Thoracic aorta (tissue), 2 donors: ENCODE measurements at regions not wholly inside any gene's neighbourhood (a gene's known extent, or its start where the extent isn't known, plus 50 kb on each side); places are given as distances from the start of the nearest gene placed in this dataset.

ENCODE experiments used
- ATAC-seq: fragments of 150-250 bp; one replicate; pipeline ENCODE4 v1.8.0; 2017; ENCODE audit warnings: low read depth; ENCODE audit not compliant: insufficient number of reproducible peaks, low FRiP score
- DNase-seq: peaks from one replicate; pipeline ENCODE4 v3.0.0-alpha.2; 2020; ENCODE audit warnings: low spot score
- H3K27ac ChIP-seq, 2 donors: fragments of 200-600 bp; sonication (generic); 1 replicate in 1 of 2; 2 replicates in 1 of 2; pipeline ENCODE4 v1.5.1; 2016; ENCODE audit warnings: mild to moderate bottlenecking in 2 of 2, moderate library complexity in 2 of 2
- H3K27me3 ChIP-seq: fragments of 200-600 bp; sonication (generic); replicated peaks from 2 replicates; pipeline ENCODE4 v1.6.0; 2016; ENCODE audit warnings: mild to moderate bottlenecking; ENCODE audit not compliant: insufficient read depth
- H3K36me3 ChIP-seq: fragments of 200-600 bp; sonication (generic); one replicate; pipeline ENCODE4 v1.5.1; 2016
- H3K4me1 ChIP-seq, 2 donors: fragments of 200-600 bp; sonication (generic); 1 replicate in 1 of 2; 2 replicates in 1 of 2; pipeline versions ENCODE4 v1.5.1 to v1.6.0; 2016; ENCODE audit warnings: low read depth in 2 of 2, mild to moderate bottlenecking in 1 of 2; ENCODE audit not compliant: control insufficient read depth in 1 of 2
- H3K4me3 ChIP-seq: fragments of 200-600 bp; sonication (generic); 2 replicates; pipeline ENCODE4 v1.5.1; 2016; ENCODE audit warnings: mild to moderate bottlenecking
- H3K9me3 ChIP-seq: fragments of 200-600 bp; sonication (generic); 2 replicates; pipeline ENCODE4 v1.5.1; 2016
- TF ChIP-seq, protein P1 (sequence below): fragments of 200-600 bp; sonication (generic); IDR thresholded peaks from one replicate; pipeline ENCODE4 v1.5.1; 2019; ENCODE audit warnings: antibody characterized with exemption

DNA sequence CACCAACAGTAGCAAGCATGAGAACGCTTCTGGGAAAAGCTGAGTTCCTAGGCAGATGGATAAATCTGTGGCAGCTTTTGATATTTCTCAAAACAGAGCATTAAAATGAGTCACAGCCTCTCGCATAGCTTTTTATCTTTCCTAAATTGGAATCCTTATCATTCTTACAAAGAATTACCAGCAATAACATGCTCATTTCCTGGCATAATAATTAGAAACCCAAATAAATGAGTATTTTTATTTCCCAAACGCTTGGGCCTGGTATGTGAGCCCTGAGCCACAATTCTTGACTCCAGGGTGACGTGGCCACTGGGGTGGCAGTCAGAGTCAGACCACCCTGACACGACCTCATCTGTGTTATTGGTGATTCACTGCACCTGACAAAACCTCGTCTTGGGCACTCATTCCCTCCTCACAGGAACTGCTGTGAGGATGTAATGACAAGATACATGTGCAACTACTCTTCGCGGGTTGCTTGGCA is 210.7 kb downstream of the ARL4C start:
- Histone ChIP-seq H3K4me3 (no peak overlapping the region), H3K9me3 (no peaks in the 10 kb centered on the region), H3K27ac (no peak overlapping the region), H3K4me1 (peaks cover 0 to 3% of the 10 kb centered on the region in 2 donors), H3K36me3 (no peaks in the 10 kb centered on the region), H3K27me3 (no peaks in the 10 kb centered on the region)
- TF ChIP-seq, protein P1, sequence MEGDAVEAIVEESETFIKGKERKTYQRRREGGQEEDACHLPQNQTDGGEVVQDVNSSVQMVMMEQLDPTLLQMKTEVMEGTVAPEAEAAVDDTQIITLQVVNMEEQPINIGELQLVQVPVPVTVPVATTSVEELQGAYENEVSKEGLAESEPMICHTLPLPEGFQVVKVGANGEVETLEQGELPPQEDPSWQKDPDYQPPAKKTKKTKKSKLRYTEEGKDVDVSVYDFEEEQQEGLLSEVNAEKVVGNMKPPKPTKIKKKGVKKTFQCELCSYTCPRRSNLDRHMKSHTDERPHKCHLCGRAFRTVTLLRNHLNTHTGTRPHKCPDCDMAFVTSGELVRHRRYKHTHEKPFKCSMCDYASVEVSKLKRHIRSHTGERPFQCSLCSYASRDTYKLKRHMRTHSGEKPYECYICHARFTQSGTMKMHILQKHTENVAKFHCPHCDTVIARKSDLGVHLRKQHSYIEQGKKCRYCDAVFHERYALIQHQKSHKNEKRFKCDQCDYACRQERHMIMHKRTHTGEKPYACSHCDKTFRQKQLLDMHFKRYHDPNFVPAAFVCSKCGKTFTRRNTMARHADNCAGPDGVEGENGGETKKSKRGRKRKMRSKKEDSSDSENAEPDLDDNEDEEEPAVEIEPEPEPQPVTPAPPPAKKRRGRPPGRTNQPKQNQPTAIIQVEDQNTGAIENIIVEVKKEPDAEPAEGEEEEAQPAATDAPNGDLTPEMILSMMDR: no peak
- ATAC-seq (no peak), DNase-seq (no peak)

DNA sequence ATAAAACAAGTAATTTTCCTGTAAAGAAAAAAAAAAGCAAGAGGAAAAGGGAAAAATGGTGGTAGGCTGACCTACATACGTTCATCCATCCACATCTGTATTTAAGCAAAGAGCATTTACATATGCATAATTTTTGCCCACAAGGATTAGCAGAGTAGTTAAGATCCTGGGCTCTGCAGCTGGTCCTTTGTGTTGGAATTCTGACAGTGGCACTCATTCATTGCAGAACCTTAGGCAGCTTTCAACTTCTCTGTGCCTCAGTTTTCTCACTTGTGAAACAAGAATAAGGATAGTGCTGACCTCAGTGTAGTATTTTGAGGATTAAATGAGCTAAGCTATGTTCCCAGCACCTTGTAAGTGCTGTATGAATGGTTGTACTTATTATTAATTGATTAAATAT is 211.3 kb downstream of the ARL4C start:
- H3K9me3 ChIP-seq: no peaks in the 10 kb centered on the region
- no peaks in the 10 kb centered on the region for H3K36me3 ChIP-seq
- H3K4me1 ChIP-seq: peaks cover 0 to 3% of the 10 kb centered on the region in 2 donors
- DNase-seq: no peak
- TF ChIP-seq, protein P1: no peak
- no peak for ATAC-seq
- H3K27me3 ChIP-seq: no peaks in the 10 kb centered on the region
- H3K27ac ChIP-seq: no peak overlapping the region
- H3K4me3 ChIP-seq: no peak overlapping the region

DNA sequence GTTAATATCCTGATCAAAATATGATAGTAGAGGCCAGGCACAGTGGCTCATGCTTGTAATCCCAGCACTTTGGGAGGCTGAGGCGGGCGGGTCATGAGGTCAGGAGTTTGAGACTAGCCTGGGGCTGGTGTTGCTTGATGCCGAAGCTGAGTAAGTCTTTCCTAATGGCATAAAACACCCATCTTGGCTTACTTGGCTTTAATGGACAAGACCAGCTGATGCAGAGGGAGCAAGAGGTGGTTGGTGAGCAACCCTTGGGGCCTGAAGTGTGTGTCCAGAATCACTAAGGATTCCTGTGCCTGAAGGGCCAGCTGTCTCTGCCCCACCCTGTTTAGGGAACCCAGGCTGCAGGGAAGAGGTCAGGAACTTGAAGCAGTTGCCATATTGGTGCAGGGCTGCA is 217.2 kb downstream of the ARL4C start:
- Histone ChIP-seq H3K4me1 (no peaks in the 10 kb centered on the region), H3K36me3 (no peaks in the 10 kb centered on the region), H3K9me3 (no peaks in the 10 kb centered on the region), H3K4me3 (no peak overlapping the region), H3K27me3 (no peaks in the 10 kb centered on the region), H3K27ac (no peak overlapping the region)
- DNase-seq (no peak), ATAC-seq (no peak)
- TF ChIP-seq, protein P1: no peak

DNA sequence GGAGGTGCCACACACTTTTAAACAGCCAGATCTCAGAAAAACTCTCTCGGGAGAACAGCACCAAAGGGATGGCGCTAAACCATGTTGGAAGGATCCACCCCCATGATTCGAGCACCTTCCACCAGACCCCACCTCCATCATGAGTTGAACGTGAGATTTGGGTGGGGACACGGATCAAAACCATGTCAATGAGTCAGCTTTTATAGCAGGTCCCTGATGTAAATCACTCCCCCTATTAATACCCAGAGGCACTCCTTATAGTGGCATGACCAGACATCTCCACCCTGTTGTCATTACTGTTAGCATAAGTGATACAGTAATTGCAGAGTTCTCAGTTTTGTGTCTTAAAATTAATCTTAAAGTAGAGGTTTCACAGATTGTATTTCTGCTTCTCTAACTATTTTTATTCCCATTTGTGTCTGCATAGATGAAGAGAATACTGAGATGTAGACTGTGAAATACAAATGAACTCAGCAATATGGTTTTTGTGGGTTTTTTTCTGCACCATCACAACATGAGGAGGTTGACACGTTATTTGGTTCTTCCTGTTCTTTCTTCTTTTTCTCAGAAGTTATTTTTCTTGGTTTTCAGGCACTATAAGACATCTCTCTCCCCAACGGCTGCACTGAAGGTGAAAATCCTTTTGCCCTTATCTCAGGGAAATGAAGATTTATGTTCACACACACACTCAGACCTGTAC is 218.2 kb downstream of the ARL4C start:
- DNase-seq (no peak), ATAC-seq (no peak)
- Histone ChIP-seq H3K27ac (no peak overlapping the region), H3K4me1 (no peaks in the 10 kb centered on the region), H3K9me3 (no peaks in the 10 kb centered on the region), H3K36me3 (no peaks in the 10 kb centered on the region), H3K4me3 (no peak overlapping the region), H3K27me3 (no peaks in the 10 kb centered on the region)
- TF ChIP-seq, protein P1: no peak

DNA sequence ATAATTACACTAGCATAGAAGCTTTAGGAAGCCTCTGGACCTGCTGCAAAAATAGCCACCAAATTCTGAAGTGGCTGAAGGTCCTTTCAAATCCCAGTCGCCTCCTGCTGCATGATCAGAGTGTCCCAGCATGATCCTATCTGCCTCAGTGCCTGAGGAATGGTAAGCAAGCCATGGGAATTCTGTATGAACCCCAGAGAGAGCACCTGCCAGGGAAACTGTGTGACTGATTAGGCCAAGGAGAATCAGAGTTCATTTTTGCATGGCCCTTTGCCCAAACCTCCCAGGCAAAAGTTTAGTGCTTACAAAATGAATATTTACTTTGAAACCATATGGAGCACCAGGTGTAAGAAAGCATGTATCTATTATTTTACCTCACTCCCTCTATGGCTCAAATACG is 221.4 kb downstream of the ARL4C start:
- DNase-seq: no peak
- Histone ChIP-seq H3K36me3 (no peaks in the 10 kb centered on the region), H3K9me3 (no peaks in the 10 kb centered on the region), H3K27ac (no peak overlapping the region), H3K4me1 (no peaks in the 10 kb centered on the region), H3K27me3 (no peaks in the 10 kb centered on the region), H3K4me3 (no peak overlapping the region)
- TF ChIP-seq, protein P1: no peak
- no peak for ATAC-seq
